Spleen (tissue), 7 donors: ENCODE measurements at regions not wholly inside any gene's neighbourhood (a gene's known extent, or its start where the extent isn't known, plus 50 kb on each side); places are given as distances from the start of the nearest gene placed in this dataset.

Experiments
- CTCF ChIP-seq, 11 experiments: fragments of 200-600 bp in 7 of 11; fragments of 450-650 bp in 4 of 11; sonication (generic) in 4 of 11; IDR thresholded peaks in 8 of 11; conservative IDR thresholded peaks in 3 of 11; 1 replicate in 7 of 11; 2 replicates in 4 of 11; pipeline versions ENCODE4 v1.4.0 to v1.8.0; 2016 to 2021; ENCODE audit warnings: antibody characterized with exemption in 11 of 11, inconsistent platforms in 4 of 11, mild to moderate bottlenecking in 1 of 11
- POLR2A ChIP-seq, 3 donors: fragments of 450-650 bp; IDR thresholded peaks; one replicate each; pipeline ENCODE4 v1.5.1; 2017; ENCODE audit warnings: antibody characterized with exemption in 3 of 3, mild to moderate bottlenecking in 1 of 3
- donor health status: DM: no; HTN: no; CAD: no; lungs with moderate emphysema.
- donor health status: DM: no; HTN: no; CAD: no.
- donor health status: DM: no; HTN: no; CAD: no.

DNA sequence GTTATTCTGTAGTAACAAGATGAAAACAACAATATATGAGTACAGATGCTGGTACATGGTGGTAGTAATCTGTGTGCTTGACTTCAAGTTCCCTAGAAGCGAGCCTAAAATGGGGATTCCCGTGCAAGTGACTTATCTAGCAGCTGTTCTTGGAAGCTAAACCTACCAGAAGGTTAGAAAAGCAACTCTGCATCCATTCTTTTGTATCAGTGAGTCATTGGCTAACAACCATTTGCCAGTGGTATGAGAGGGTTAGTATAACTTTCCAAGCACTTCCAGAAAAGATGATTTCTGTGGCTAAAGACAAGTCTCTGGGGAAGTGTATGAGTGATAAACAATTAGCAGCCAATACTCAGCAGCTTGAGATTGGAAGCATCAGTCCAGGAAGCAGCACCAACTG lies 787.7 kb upstream of the CDH6 start:
- TF ChIP-seq CTCF (IDR thresholded peaks at IDR 0.05 in 8 of 11, conservative IDR thresholded peaks at IDR 0.05 in 3 of 11) (no peak), POLR2A (IDR thresholded peaks at IDR 0.05) (no peak)
